Neural progenitor cell (in vitro differentiated cells): ENCODE measurements at regions not wholly inside any gene's neighbourhood (a gene's known extent, or its start where the extent isn't known, plus 50 kb on each side); places are given as distances from the start of the nearest gene placed in this dataset.

Experiments used
- DNase-seq: peaks from one replicate; pipeline ENCODE4 v3.0.0-alpha.2; 2016; ENCODE audit warnings: low spot score
- H2AFZ ChIP-seq: fragments of 200-600 bp; sonication (generic); replicated peaks from 2 replicates; pipeline ENCODE4 v1.6.1; 2016; ENCODE audit warnings: antibody characterized with exemption
- H3F3A ChIP-seq: fragments of 200-600 bp; sonication (generic); 2 replicates; pipeline ENCODE4 v1.6.1; 2016; ENCODE audit warnings: antibody characterized with exemption, low read depth
- H3K27ac ChIP-seq: fragments of 200-600 bp; sonication (generic); 2 replicates; pipeline ENCODE4 v1.5.1; 2016; ENCODE audit warnings: mild to moderate bottlenecking
- H3K27me3 ChIP-seq: fragments of 200-600 bp; sonication (generic); 2 replicates; pipeline ENCODE4 v1.6.1; 2016; ENCODE audit warnings: mild to moderate bottlenecking, moderate library complexity
- H3K36me3 ChIP-seq: fragments of 200-600 bp; sonication (generic); 2 replicates; pipeline ENCODE4 v1.5.1; 2016
- H3K4me1 ChIP-seq: fragments of 200-600 bp; sonication (generic); 2 replicates; pipeline ENCODE4 v1.6.1; 2016; ENCODE audit warnings: mixed run types
- H3K4me2 ChIP-seq: fragments of 200-600 bp; sonication (generic); 2 replicates; pipeline ENCODE4 v1.6.1; 2016
- H3K4me3 ChIP-seq: fragments of 200-600 bp; sonication (generic); 2 replicates; pipeline ENCODE4 v1.5.1; 2016
- H3K79me2 ChIP-seq: fragments of 200-600 bp; sonication (generic); 2 replicates; pipeline ENCODE4 v1.6.1; 2016; ENCODE audit warnings: low read depth
- H3K9ac ChIP-seq: fragments of 200-600 bp; sonication (generic); 2 replicates; pipeline ENCODE4 v1.6.1; 2016
- H3K9me3 ChIP-seq: fragments of 200-600 bp; sonication (generic); 2 replicates; pipeline ENCODE4 v1.5.1; 2016; ENCODE audit warnings: low read depth
- H4K20me1 ChIP-seq: fragments of 200-600 bp; sonication (generic); 2 replicates; pipeline ENCODE4 v1.6.1; 2016; ENCODE audit warnings: low read depth
- H3K27ac Mint-ChIP-seq: 3 replicates; pipeline ENCODE4 v1.8.0; 2021; ENCODE audit warnings: mixed read lengths
- H3K27me3 Mint-ChIP-seq: 2 replicates; pipeline ENCODE4 v1.8.0; 2022; ENCODE audit warnings: low read depth, mild to moderate bottlenecking, inconsistent platforms, moderate library complexity, mixed read lengths; ENCODE audit not compliant: insufficient read depth
- H3K36me3 Mint-ChIP-seq: 3 replicates; pipeline ENCODE4 v1.8.0; 2021; ENCODE audit warnings: mixed read lengths
- H3K4me1 Mint-ChIP-seq: 3 replicates; pipeline ENCODE4 v1.8.0; 2021; ENCODE audit warnings: mixed read lengths
- H3K4me3 Mint-ChIP-seq: 3 replicates; pipeline ENCODE4 v1.8.0; 2021; ENCODE audit warnings: mild to moderate bottlenecking, moderate library complexity, mixed read lengths
- H3K9me3 Mint-ChIP-seq: 3 replicates; pipeline ENCODE4 v1.8.0; 2020; ENCODE audit warnings: mixed read lengths
- EZH2 ChIP-seq: fragments of 200-600 bp; sonication (generic); IDR thresholded peaks from 2 replicates; pipeline ENCODE4 v1.6.1; 2017; ENCODE audit warnings: antibody characterized with exemption, mild to moderate bottlenecking, moderate library complexity
- EZH2phosphoT487 ChIP-seq: fragments of 200-600 bp; sonication (generic); IDR thresholded peaks from 2 replicates; pipeline ENCODE4 v1.6.1; 2017; ENCODE audit warnings: antibody characterized with exemption
- TF ChIP-seq, protein P1 (sequence below): fragments of 200-600 bp; sonication (generic); IDR thresholded peaks from 2 replicates; pipeline ENCODE4 v1.5.1; 2017; ENCODE audit warnings: antibody characterized with exemption, mild to moderate bottlenecking

DNA sequence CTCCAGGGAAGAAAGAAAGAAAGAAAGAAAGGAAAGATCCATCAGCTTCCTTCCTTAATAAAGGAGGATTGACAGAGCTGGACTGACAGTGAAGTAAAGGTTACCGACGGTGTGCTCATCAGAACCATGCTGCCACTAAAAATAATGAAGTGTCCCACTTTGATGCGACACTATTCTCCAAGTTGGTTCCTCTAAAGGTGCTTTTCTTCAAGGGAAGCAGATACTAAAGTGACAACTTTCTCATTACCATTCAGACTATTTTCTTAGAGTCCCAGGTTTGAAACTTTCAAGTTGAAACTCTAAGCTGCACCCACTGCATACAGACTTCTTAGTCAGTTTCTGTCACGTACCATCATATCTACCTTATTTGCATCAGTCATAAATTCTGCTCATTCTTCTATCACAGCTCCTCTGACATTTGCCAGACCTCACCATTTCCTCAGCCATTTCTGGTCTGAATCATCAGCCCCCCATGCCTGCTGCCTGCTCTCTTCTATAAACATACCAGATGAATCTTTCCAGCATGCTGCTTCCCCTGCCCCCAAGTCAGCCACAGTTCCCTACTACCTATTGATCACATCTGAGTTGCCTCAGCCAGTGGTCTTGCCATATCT lies 177.6 kb downstream of the DEPDC1B start:
- H3K79me2 ChIP-seq, result no peaks in the 10 kb centered on the region
- H3K27me3 ChIP-seq, result no peaks in the 10 kb centered on the region
- Mint-ChIP-seq H3K36me3 (no peaks in the 10 kb centered on the region), H3K4me1 (peaks cover 6% of the 10 kb centered on the region), H3K4me3 (no peak overlapping the region), H3K9me3 (no peaks in the 10 kb centered on the region), H3K27ac (no peak overlapping the region), H3K27me3 (no peaks in the 10 kb centered on the region)
- no peak overlapping the region for H3K4me2 ChIP-seq
- no peak for DNase-seq
- H3K9me3 ChIP-seq, result no peaks in the 10 kb centered on the region
- no peak overlapping the region for H3K4me3 ChIP-seq
- H3K4me1 ChIP-seq, result no peaks in the 10 kb centered on the region
- H4K20me1 ChIP-seq, result no peaks in the 10 kb centered on the region
- H2AFZ ChIP-seq, result no peak overlapping the region
- H3K27ac ChIP-seq, result no peak overlapping the region
- H3K9ac ChIP-seq, result no peak overlapping the region
- H3K36me3 ChIP-seq, result no peaks in the 10 kb centered on the region
- TF ChIP-seq, protein P1, sequence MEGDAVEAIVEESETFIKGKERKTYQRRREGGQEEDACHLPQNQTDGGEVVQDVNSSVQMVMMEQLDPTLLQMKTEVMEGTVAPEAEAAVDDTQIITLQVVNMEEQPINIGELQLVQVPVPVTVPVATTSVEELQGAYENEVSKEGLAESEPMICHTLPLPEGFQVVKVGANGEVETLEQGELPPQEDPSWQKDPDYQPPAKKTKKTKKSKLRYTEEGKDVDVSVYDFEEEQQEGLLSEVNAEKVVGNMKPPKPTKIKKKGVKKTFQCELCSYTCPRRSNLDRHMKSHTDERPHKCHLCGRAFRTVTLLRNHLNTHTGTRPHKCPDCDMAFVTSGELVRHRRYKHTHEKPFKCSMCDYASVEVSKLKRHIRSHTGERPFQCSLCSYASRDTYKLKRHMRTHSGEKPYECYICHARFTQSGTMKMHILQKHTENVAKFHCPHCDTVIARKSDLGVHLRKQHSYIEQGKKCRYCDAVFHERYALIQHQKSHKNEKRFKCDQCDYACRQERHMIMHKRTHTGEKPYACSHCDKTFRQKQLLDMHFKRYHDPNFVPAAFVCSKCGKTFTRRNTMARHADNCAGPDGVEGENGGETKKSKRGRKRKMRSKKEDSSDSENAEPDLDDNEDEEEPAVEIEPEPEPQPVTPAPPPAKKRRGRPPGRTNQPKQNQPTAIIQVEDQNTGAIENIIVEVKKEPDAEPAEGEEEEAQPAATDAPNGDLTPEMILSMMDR, result no peak
- TF ChIP-seq EZH2 (no peak), EZH2phosphoT487 (no peak)
- H3F3A ChIP-seq, result no peaks in the 10 kb centered on the region

GRCh38 chr5:60521376-60522291 lies 178.3 kb downstream of the DEPDC1B start:
- Mint-ChIP-seq H3K4me3 (no peak overlapping the region), H3K4me1 (peaks cover 6% of the 10 kb centered on the region), H3K27me3 (no peaks in the 10 kb centered on the region), H3K27ac (no peak overlapping the region), H3K9me3 (no peaks in the 10 kb centered on the region), H3K36me3 (no peaks in the 10 kb centered on the region)
- Histone ChIP-seq H3K4me2 (no peak overlapping the region), H3F3A (no peaks in the 10 kb centered on the region), H3K4me1 (no peaks in the 10 kb centered on the region), H3K4me3 (no peak overlapping the region), H3K9me3 (no peaks in the 10 kb centered on the region), H3K27me3 (no peaks in the 10 kb centered on the region), H3K79me2 (no peaks in the 10 kb centered on the region), H2AFZ (no peak overlapping the region), H4K20me1 (no peaks in the 10 kb centered on the region), H3K36me3 (no peaks in the 10 kb centered on the region), H3K9ac (no peak overlapping the region), H3K27ac (no peak overlapping the region)
- no peak for TF ChIP-seq EZH2
- TF ChIP-seq, protein P1, result no peak
- no peak for TF ChIP-seq EZH2phosphoT487
- no peak for DNase-seq

- Mint-ChIP-seq H3K36me3 (no peaks in the 10 kb centered on the region), H3K9me3 (no peaks in the 10 kb centered on the region), H3K27ac (no peak overlapping the region), H3K4me1 (peaks cover 6% of the 10 kb centered on the region), H3K27me3 (no peaks in the 10 kb centered on the region), H3K4me3 (no peak overlapping the region)
- no peaks in the 10 kb centered on the region for H3K4me1 ChIP-seq
- no peak overlapping the region for H3K4me2 ChIP-seq
- TF ChIP-seq, protein P1, result no peak
- TF ChIP-seq EZH2phosphoT487, result no peak
- TF ChIP-seq EZH2, result no peak
- DNase-seq, result no peak
- H2AFZ ChIP-seq, result no peak overlapping the region
- no peaks in the 10 kb centered on the region for H4K20me1 ChIP-seq
- H3K4me3 ChIP-seq, result no peak overlapping the region
- H3F3A ChIP-seq, result no peaks in the 10 kb centered on the region
- H3K36me3 ChIP-seq, result no peaks in the 10 kb centered on the region
- H3K27me3 ChIP-seq, result no peaks in the 10 kb centered on the region
- H3K79me2 ChIP-seq, result no peaks in the 10 kb centered on the region
- H3K27ac ChIP-seq, result no peak overlapping the region
- H3K9me3 ChIP-seq, result no peaks in the 10 kb centered on the region
- no peak overlapping the region for H3K9ac ChIP-seq
Measured at GRCh38 chr5:60520451-60521227, 179.3 kb downstream of the DEPDC1B start.
